ENCODE measurements at regions not wholly inside any gene's neighbourhood (a gene's known extent, or its start where the extent isn't known, plus 50 kb on each side); places are given as distances from the start of the nearest gene placed in this dataset.

DNA sequence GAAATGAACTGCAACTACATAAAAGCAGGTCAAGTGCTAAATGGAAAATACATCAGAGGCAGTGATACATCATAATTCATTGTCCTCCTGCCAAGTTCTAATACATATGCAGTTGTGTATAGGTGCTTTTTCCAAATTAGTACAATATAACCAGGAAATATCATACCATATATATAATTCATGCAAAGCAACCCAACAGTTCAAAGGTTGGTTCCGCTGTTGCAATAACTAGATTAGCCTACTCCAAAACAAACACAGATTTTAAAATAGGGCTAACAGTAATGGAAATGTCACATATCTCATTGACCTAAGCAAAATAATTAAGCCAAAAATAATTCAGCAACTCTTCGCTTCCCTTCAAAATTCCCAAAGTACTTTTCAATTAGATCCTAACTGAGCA, 88.9 kb upstream of the NEBL start:
- ATAC-seq (ENCODE audit: insufficient read depth, low read depth) (no peak), DNase-seq (no peak)
- H3K9ac ChIP-seq (ENCODE audit: low read depth, low read length) = no peak overlapping the region
- no peak overlapping the region for H3K27ac ChIP-seq (ENCODE audit: low read length)
- no peak overlapping the region for H2AFZ ChIP-seq (ENCODE audit: low read depth, low read length)
- no peaks in the 10 kb centered on the region for H3K79me2 ChIP-seq (ENCODE audit: insufficient read depth, low read length)
- no peak for TF ChIP-seq EZH2 (IDR thresholded peaks at IDR 0.05; ENCODE audit: borderline replicate concordance, low read depth, low read length, severe bottlenecking)
- TF ChIP-seq, protein P1, sequence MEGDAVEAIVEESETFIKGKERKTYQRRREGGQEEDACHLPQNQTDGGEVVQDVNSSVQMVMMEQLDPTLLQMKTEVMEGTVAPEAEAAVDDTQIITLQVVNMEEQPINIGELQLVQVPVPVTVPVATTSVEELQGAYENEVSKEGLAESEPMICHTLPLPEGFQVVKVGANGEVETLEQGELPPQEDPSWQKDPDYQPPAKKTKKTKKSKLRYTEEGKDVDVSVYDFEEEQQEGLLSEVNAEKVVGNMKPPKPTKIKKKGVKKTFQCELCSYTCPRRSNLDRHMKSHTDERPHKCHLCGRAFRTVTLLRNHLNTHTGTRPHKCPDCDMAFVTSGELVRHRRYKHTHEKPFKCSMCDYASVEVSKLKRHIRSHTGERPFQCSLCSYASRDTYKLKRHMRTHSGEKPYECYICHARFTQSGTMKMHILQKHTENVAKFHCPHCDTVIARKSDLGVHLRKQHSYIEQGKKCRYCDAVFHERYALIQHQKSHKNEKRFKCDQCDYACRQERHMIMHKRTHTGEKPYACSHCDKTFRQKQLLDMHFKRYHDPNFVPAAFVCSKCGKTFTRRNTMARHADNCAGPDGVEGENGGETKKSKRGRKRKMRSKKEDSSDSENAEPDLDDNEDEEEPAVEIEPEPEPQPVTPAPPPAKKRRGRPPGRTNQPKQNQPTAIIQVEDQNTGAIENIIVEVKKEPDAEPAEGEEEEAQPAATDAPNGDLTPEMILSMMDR (IDR thresholded peaks at IDR 0.05; ENCODE audit: borderline replicate concordance, extremely low read depth, low read length, poor library complexity, severe bottlenecking) = no peak
- no peaks in the 10 kb centered on the region for H4K20me1 ChIP-seq (ENCODE audit: insufficient read depth, low read length)
- H3K4me1 ChIP-seq (ENCODE audit: insufficient read depth, low read length) = no peaks in the 10 kb centered on the region
- no peaks in the 10 kb centered on the region for H3K9me3 ChIP-seq (ENCODE audit: insufficient read depth, low read length, severe bottlenecking)
- no peak overlapping the region for H3K4me2 ChIP-seq (ENCODE audit: insufficient read depth, low read length)
- no peak overlapping the region for H3K4me3 ChIP-seq (ENCODE audit: low read depth in 1 of 2, low read length in 2 of 2)
- no peaks in the 10 kb centered on the region for H3K27me3 ChIP-seq (ENCODE audit: insufficient read depth, low read length, poor library complexity)
- no peaks in the 10 kb centered on the region for H3K36me3 ChIP-seq (ENCODE audit: insufficient read depth, low read length)

DNA sequence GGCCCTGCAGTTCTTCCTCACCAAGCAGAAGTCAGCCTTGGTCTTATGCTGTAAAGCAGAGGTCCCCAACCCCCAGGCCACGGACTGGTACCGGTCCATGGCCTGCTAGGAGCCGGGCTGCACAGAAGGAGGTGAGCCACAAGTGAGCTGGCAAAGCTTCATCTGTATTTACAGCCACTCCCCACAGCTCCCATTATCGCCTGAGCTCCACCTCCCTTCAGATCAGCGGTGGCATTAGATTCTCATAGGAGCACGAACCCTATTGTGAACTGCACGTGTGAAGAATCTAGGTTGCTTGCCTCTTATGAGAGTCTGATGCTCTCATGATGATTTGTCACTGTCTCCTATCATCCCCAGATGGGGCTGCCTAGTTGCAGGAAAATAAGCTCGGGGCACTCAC, 87.6 kb upstream of the NEBL start:
- no peaks in the 10 kb centered on the region for H3K79me2 ChIP-seq (ENCODE audit: insufficient read depth, low read length)
- ATAC-seq (ENCODE audit: insufficient read depth, low read depth) = no peak
- TF ChIP-seq, protein P1 (IDR thresholded peaks at IDR 0.05; ENCODE audit: borderline replicate concordance, extremely low read depth, low read length, poor library complexity, severe bottlenecking) = no peak
- TF ChIP-seq EZH2 (IDR thresholded peaks at IDR 0.05; ENCODE audit: borderline replicate concordance, low read depth, low read length, severe bottlenecking) = no peak

DNA sequence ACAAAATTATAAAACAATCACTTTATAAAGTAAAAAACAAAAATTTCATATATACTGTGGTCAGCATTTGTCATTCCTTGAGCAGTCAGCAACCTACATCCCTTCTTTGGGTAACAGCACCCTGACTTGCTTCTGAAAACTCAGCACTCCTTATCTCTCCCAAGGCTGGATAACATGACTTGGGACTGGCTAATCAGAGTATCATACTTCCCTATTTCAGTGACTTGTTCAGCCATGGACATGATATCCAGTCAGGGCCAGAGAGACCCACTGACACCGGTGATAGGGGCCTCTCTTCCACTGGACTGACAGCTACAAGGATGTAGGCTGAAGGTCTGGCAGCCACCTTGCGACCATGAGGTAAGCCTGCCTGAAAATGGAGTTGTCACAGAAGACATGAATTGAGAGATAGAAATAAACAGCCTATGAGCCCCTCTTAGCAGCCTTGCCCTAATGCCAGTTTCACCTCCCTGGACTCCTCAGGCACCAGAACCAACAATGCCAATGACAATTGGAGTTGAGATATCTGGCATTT, 84.4 kb upstream of the NEBL start:
- ATAC-seq (ENCODE audit: insufficient read depth, low read depth) = no peak
- no peaks in the 10 kb centered on the region for H3K27me3 ChIP-seq (ENCODE audit: insufficient read depth, low read length, poor library complexity)
- H2AFZ ChIP-seq (ENCODE audit: low read depth, low read length) = no peak overlapping the region
- no peak overlapping the region for H3K27ac ChIP-seq (ENCODE audit: low read length)
- H3K4me1 ChIP-seq (ENCODE audit: insufficient read depth, low read length) = no peaks in the 10 kb centered on the region
- H3K79me2 ChIP-seq (ENCODE audit: insufficient read depth, low read length) = no peaks in the 10 kb centered on the region
- no peak overlapping the region for H3K4me2 ChIP-seq (ENCODE audit: insufficient read depth, low read length)
- DNase-seq = no peak
- TF ChIP-seq, protein P1 (IDR thresholded peaks at IDR 0.05; ENCODE audit: borderline replicate concordance, extremely low read depth, low read length, poor library complexity, severe bottlenecking) = no peak
- TF ChIP-seq EZH2 (IDR thresholded peaks at IDR 0.05; ENCODE audit: borderline replicate concordance, low read depth, low read length, severe bottlenecking) = no peak
- H3K4me3 ChIP-seq (ENCODE audit: low read depth in 1 of 2, low read length in 2 of 2) = no peak overlapping the region
- H3K9me3 ChIP-seq (ENCODE audit: insufficient read depth, low read length, severe bottlenecking) = no peaks in the 10 kb centered on the region
- no peaks in the 10 kb centered on the region for H4K20me1 ChIP-seq (ENCODE audit: insufficient read depth, low read length)
- no peak overlapping the region for H3K9ac ChIP-seq (ENCODE audit: low read depth, low read length)
- H3K36me3 ChIP-seq (ENCODE audit: insufficient read depth, low read length) = no peaks in the 10 kb centered on the region

More for the DNA sequence above, 87.6 kb upstream of the NEBL start:
- Histone ChIP-seq H3K36me3 (ENCODE audit: insufficient read depth, low read length) (no peaks in the 10 kb centered on the region), H3K4me2 (ENCODE audit: insufficient read depth, low read length) (no peak overlapping the region), H3K9me3 (ENCODE audit: insufficient read depth, low read length, severe bottlenecking) (no peaks in the 10 kb centered on the region), H3K4me3 (ENCODE audit: low read depth in 1 of 2, low read length in 2 of 2) (no peak overlapping the region), H2AFZ (ENCODE audit: low read depth, low read length) (no peak overlapping the region), H3K27me3 (ENCODE audit: insufficient read depth, low read length, poor library complexity) (no peaks in the 10 kb centered on the region), H3K9ac (ENCODE audit: low read depth, low read length) (no peak overlapping the region), H4K20me1 (ENCODE audit: insufficient read depth, low read length) (no peaks in the 10 kb centered on the region), H3K4me1 (ENCODE audit: insufficient read depth, low read length) (no peaks in the 10 kb centered on the region), H3K27ac (ENCODE audit: low read length) (no peak overlapping the region)
- DNase-seq = no peak

DNA sequence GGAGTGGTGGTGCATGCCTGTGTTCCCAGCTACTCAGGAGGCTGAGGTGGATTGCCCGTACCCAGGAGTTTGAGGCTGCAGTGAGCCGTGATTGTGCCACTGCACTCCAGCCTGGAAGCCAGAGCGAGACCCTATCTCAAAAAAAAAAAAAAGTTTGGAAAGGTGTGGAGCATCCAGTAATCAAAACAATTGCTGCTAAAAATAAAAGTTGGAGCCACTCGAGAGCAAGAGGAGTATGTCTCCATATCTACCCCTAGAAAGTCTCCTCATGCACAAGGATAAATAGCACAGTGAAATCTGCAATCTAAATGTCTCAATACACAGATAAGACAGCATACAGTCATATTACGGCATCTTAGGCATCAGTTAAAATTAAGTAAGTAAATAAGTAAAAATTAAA, 81.5 kb upstream of the NEBL start:
- no peaks in the 10 kb centered on the region for H3K36me3 ChIP-seq (ENCODE audit: insufficient read depth, low read length)
- H3K9me3 ChIP-seq (ENCODE audit: insufficient read depth, low read length, severe bottlenecking) = no peaks in the 10 kb centered on the region
- TF ChIP-seq, protein P1 (IDR thresholded peaks at IDR 0.05; ENCODE audit: borderline replicate concordance, extremely low read depth, low read length, poor library complexity, severe bottlenecking) = no peak
- no peak for TF ChIP-seq EZH2 (IDR thresholded peaks at IDR 0.05; ENCODE audit: borderline replicate concordance, low read depth, low read length, severe bottlenecking)
- no peak overlapping the region for H3K9ac ChIP-seq (ENCODE audit: low read depth, low read length)
- DNase-seq (no peak), ATAC-seq (ENCODE audit: insufficient read depth, low read depth) (no peak)
- H3K27ac ChIP-seq (ENCODE audit: low read length) = no peak overlapping the region
- no peaks in the 10 kb centered on the region for H4K20me1 ChIP-seq (ENCODE audit: insufficient read depth, low read length)
- H3K4me1 ChIP-seq (ENCODE audit: insufficient read depth, low read length) = no peaks in the 10 kb centered on the region
- no peak overlapping the region for H3K4me2 ChIP-seq (ENCODE audit: insufficient read depth, low read length)
- no peaks in the 10 kb centered on the region for H3K79me2 ChIP-seq (ENCODE audit: insufficient read depth, low read length)
- H3K4me3 ChIP-seq (ENCODE audit: low read depth in 1 of 2, low read length in 2 of 2) = no peak overlapping the region
- H3K27me3 ChIP-seq (ENCODE audit: insufficient read depth, low read length, poor library complexity) = no peaks in the 10 kb centered on the region
- H2AFZ ChIP-seq (ENCODE audit: low read depth, low read length) = no peak overlapping the region

Data from DND-41 (cell line).